Thyroid gland (tissue), 4 donors: ENCODE measurements at regions not wholly inside any gene's neighbourhood (a gene's known extent, or its start where the extent isn't known, plus 50 kb on each side); places are given as distances from the start of the nearest gene placed in this dataset.

Experiments
- DNase-seq, 2 donors: peaks; one replicate each; pipeline ENCODE4 v3.0.0-alpha.2; 2019
- H3K27ac ChIP-seq, 3 donors: fragments of 200-600 bp; sonication (generic); 1 replicate in 2 of 3; 2 replicates in 1 of 3; pipeline ENCODE4 v1.5.1; 2016 to 2019; ENCODE audit warnings: mild to moderate bottlenecking in 1 of 3, moderate library complexity in 1 of 3
- H3K27me3 ChIP-seq: fragments of 200-600 bp; sonication (generic); one replicate; pipeline ENCODE4 v1.5.1; 2019
- H3K36me3 ChIP-seq, 2 donors: fragments of 200-600 bp; sonication (generic); one replicate each; pipeline ENCODE4 v1.5.1; 2016 to 2019
- H3K4me1 ChIP-seq, 2 donors: fragments of 200-600 bp; sonication (generic); one replicate each; pipeline ENCODE4 v1.5.1; 2017 to 2019
- H3K4me3 ChIP-seq, 3 donors: fragments of 200-600 bp; sonication (generic); replicated peaks in 1 of 3; 1 replicate in 2 of 3; 2 replicates in 1 of 3; pipeline ENCODE4 v1.5.1; 2016; ENCODE audit warnings: mild to moderate bottlenecking in 1 of 3
- H3K9me3 ChIP-seq: fragments of 200-600 bp; sonication (generic); one replicate; pipeline ENCODE4 v1.5.1; 2017
- CTCF ChIP-seq, 6 experiments: fragments of 200-600 bp in 3 of 6; fragments of 450-650 bp in 3 of 6; sonication (generic) in 3 of 6; IDR thresholded peaks; one replicate each; pipeline ENCODE4 v1.5.1; 2016 to 2019; ENCODE audit warnings: antibody characterized with exemption in 6 of 6, mild to moderate bottlenecking in 2 of 6, inconsistent platforms in 1 of 6, moderate library complexity in 1 of 6
- POLR2A ChIP-seq, 2 donors: fragments of 450-650 bp; IDR thresholded peaks; one replicate each; pipeline ENCODE4 v1.6.1; 2017; ENCODE audit warnings: antibody characterized with exemption in 2 of 2, mild to moderate bottlenecking in 2 of 2, moderate library complexity in 1 of 2
- WGBS, 2 donors: methylation state at CpG; one replicate each; pipeline ENCODE4 v1.1.5; 2017; 5-methylcytosine and 5-hydroxymethylcytosine counted together
- intact Hi-C: fragments of 100-400 bp; cut with DNase I; formaldehyde crosslinking; loops from one replicate; pipeline ENCODE4 v1.15.1; 2023

- no peak for DNase-seq
- intact Hi-C loops, result no loop called here
- WGBS, 2 donors, result 76 to 80% methylated on average over 6 of the region's 6 CpGs
These were observed 98.5 kb downstream of the DSEL start for GRCh38 chr18:67417864-67418523.

GRCh38 chr18:67411116-67411515, 105.4 kb downstream of the DSEL start:
- H3K27ac ChIP-seq, result no peak overlapping the region
- intact Hi-C loops, result no loop called here
- H3K4me1 ChIP-seq, result no peaks in the 10 kb centered on the region
- H3K27me3 ChIP-seq, result no peaks in the 10 kb centered on the region
- H3K36me3 ChIP-seq, result no peaks in the 10 kb centered on the region
- WGBS, 2 donors, result 34 to 36% methylated on average over 2 of the region's 2 CpGs
- H3K9me3 ChIP-seq, result no peaks in the 10 kb centered on the region
- TF ChIP-seq CTCF (IDR thresholded peaks at IDR 0.05), result no peak
- TF ChIP-seq POLR2A (IDR thresholded peaks at IDR 0.05), result no peak
- no peak overlapping the region for H3K4me3 ChIP-seq
- DNase-seq, result no peak

More at GRCh38 chr18:67417864-67418523, 98.5 kb downstream of the DSEL start:
- H3K27ac ChIP-seq, result no peak overlapping the region
- no peaks in the 10 kb centered on the region for H3K36me3 ChIP-seq
- no peaks in the 10 kb centered on the region for H3K27me3 ChIP-seq
- no peak overlapping the region for H3K4me3 ChIP-seq
- no peaks in the 10 kb centered on the region for H3K9me3 ChIP-seq
- TF ChIP-seq POLR2A (IDR thresholded peaks at IDR 0.05) (no peak), CTCF (IDR thresholded peaks at IDR 0.05) (no peak)
- H3K4me1 ChIP-seq, result no peaks in the 10 kb centered on the region

- Histone ChIP-seq H3K27me3 (no peaks in the 10 kb centered on the region), H3K4me1 (no peaks in the 10 kb centered on the region), H3K9me3 (no peaks in the 10 kb centered on the region), H3K27ac (no peak overlapping the region), H3K36me3 (no peaks in the 10 kb centered on the region), H3K4me3 (no peak overlapping the region)
- intact Hi-C loops, result no loop called here
- WGBS, 2 donors, result 67 to 76% methylated on average over 4 of the region's 4 CpGs
- DNase-seq, result no peak
- TF ChIP-seq POLR2A (IDR thresholded peaks at IDR 0.05), result no peak
- no peak for TF ChIP-seq CTCF (IDR thresholded peaks at IDR 0.05)
These were observed 106.1 kb downstream of the DSEL start for GRCh38 chr18:67410075-67411070.

DNA sequence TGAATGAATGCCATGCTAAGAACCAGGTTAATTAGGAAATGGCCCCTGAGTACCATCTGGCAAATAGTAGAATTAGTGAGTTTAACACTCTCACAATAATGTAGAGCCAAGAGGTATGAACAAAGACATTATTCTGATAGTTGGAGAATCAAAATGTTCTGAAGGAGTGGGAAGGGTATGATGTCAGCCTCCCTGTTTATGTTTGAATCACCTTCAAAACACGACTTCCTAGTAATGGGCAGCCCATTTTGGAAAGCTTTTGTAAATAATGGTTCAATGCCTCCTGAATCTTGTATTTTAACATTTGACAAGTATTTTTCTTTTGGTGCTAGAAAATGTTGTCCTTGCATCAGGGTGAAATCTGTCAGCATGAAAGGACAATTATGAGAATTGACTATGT, 108.3 kb downstream of the DSEL start:
- DNase-seq, result no peak
- Histone ChIP-seq H3K27ac (no peak overlapping the region), H3K4me3 (no peak overlapping the region), H3K4me1 (no peaks in the 10 kb centered on the region), H3K36me3 (no peaks in the 10 kb centered on the region), H3K9me3 (no peaks in the 10 kb centered on the region), H3K27me3 (no peaks in the 10 kb centered on the region)
- 66 to 71% methylated on average over 1 of the region's 1 CpG for WGBS, 2 donors
- TF ChIP-seq CTCF (IDR thresholded peaks at IDR 0.05), result no peak
- no peak for TF ChIP-seq POLR2A (IDR thresholded peaks at IDR 0.05)
- intact Hi-C loops, result no loop called here

- no peak for DNase-seq
- TF ChIP-seq CTCF (IDR thresholded peaks at IDR 0.05), result no peak
- no peak for TF ChIP-seq POLR2A (IDR thresholded peaks at IDR 0.05)
- Histone ChIP-seq H3K27me3 (no peaks in the 10 kb centered on the region), H3K36me3 (no peaks in the 10 kb centered on the region), H3K4me3 (no peak overlapping the region), H3K27ac (no peak overlapping the region), H3K9me3 (no peaks in the 10 kb centered on the region), H3K4me1 (no peaks in the 10 kb centered on the region)
- intact Hi-C loops, result no loop called here
- 83% methylated on average over 2 of the region's 2 CpGs for WGBS, 2 donors
These were observed 109.8 kb downstream of the DSEL start for GRCh38 chr18:67406714-67407113.
